H1 (cell line): ENCODE measurements at regions not wholly inside any gene's neighbourhood (a gene's known extent, or its start where the extent isn't known, plus 50 kb on each side); places are given as distances from the start of the nearest gene placed in this dataset.

ENCODE experiments used
- CTCF ChIA-PET: fragments of 300-600 bp; sonication (Branson Sonifier 250); formaldehyde crosslinking; loops from one replicate; lab custom pipeline; 2021; ENCODE audit not compliant: partially characterized antibody; lab: Charles Lee
- POLR2A ChIA-PET: fragments of 300-600 bp; sonication (Branson Sonifier 250); formaldehyde crosslinking; loops from one replicate; lab custom pipeline; 2021; ENCODE audit warnings: inconsistent platforms; ENCODE audit not compliant: partially characterized antibody; lab: Charles Lee
- DNase-seq, 2 experiments: peaks; one replicate each; pipeline versions ENCODE4 v3.0.0 to v3.0.0-alpha.2; 2010 to 2022; ENCODE audit warnings: low spot score in 2 of 2, low read depth in 1 of 2, mixed read lengths in 1 of 2
- FAIRE-seq: peaks from 2 replicates; lab custom pipeline; 2011; peaks lifted over from hg19 to GRCh38; lab: Jason Lieb, UNC
- H2AFZ ChIP-seq: 2 replicates; pipeline ENCODE4 v1.8.1; 2012; ENCODE audit warnings: low read length, inconsistent platforms
- H2AK5ac ChIP-seq: 2 replicates; pipeline ENCODE4 v1.6.1; 2013; ENCODE audit warnings: low read depth, low read length
- H2BK120ac ChIP-seq: replicated peaks from 2 replicates; pipeline ENCODE3; 2013; ENCODE audit warnings: low read depth, low read length, inconsistent platforms
- H2BK12ac ChIP-seq: 2 replicates; pipeline ENCODE4 v1.6.1; 2013; ENCODE audit warnings: low read depth, low read length
- H2BK15ac ChIP-seq: 2 replicates; pipeline ENCODE4 v1.6.1; 2013; ENCODE audit warnings: low read length
- H2BK20ac ChIP-seq: 2 replicates; pipeline ENCODE4 v1.6.1; 2013; ENCODE audit warnings: low read length
- H2BK5ac ChIP-seq: 2 replicates; pipeline ENCODE4 v1.6.1; 2013; ENCODE audit warnings: low read depth, low read length
- H3K14ac ChIP-seq: 2 replicates; pipeline ENCODE4 v1.6.1; 2013; ENCODE audit warnings: inconsistent platforms; ENCODE audit not compliant: insufficient read length
- H3K18ac ChIP-seq: 2 replicates; pipeline ENCODE4 v1.6.1; 2013; ENCODE audit warnings: low read length; ENCODE audit errors: extremely low read depth
- H3K23ac ChIP-seq: 2 replicates; pipeline ENCODE4 v1.6.1; 2013; ENCODE audit warnings: inconsistent platforms; ENCODE audit not compliant: insufficient read length
- H3K23me2 ChIP-seq: 2 replicates; pipeline ENCODE4 v1.6.1; 2013; ENCODE audit warnings: low read depth, low read length
- H3K27ac ChIP-seq: 2 replicates; pipeline ENCODE4 v1.6.1; 2011; ENCODE audit warnings: low read depth, low read length, inconsistent platforms
- H3K27me3 ChIP-seq, 4 experiments: replicated peaks in 1 of 4; 1 replicate in 1 of 4; 2 replicates in 3 of 4; pipeline versions ENCODE4 v1.6.1 to v1.8.1; 2011 to 2013; ENCODE audit warnings: low read length in 3 of 4, mild to moderate bottlenecking in 3 of 4, inconsistent platforms in 2 of 4, mixed read lengths in 2 of 4, moderate library complexity in 1 of 4; ENCODE audit not compliant: control insufficient read depth in 3 of 4, insufficient read depth in 3 of 4; ENCODE audit errors: extremely low read depth in 1 of 4
- H3K36me3 ChIP-seq, 4 experiments: 2 replicates each; pipeline versions ENCODE4 v1.6.1 to v1.8.1; 2011 to 2013; ENCODE audit warnings: mild to moderate bottlenecking in 4 of 4, low read length in 3 of 4, moderate library complexity in 2 of 4, control low read depth in 1 of 4, inconsistent platforms in 1 of 4; ENCODE audit not compliant: insufficient read depth in 4 of 4, control insufficient read depth in 2 of 4
- H3K4ac ChIP-seq: replicated peaks from 2 replicates; pipeline ENCODE3; 2013; ENCODE audit warnings: low read length, low read depth, mixed read lengths, inconsistent platforms; ENCODE audit not compliant: insufficient read length
- H3K4me1 ChIP-seq, 4 experiments: replicated peaks in 1 of 4; 1 replicate in 1 of 4; 2 replicates in 3 of 4; pipeline versions ENCODE4 v1.6.1 to v1.8.1; 2011 to 2013; ENCODE audit warnings: low read length in 3 of 4, inconsistent platforms in 2 of 4, mixed read lengths in 1 of 4; ENCODE audit not compliant: insufficient read depth in 4 of 4, control insufficient read depth in 3 of 4
- H3K4me2 ChIP-seq, 2 experiments: 2 replicates each; pipeline versions ENCODE4 v1.6.1 to v1.8.1; 2011 to 2013; ENCODE audit warnings: low read depth in 2 of 2, low read length in 2 of 2, control low read depth in 1 of 2, inconsistent platforms in 1 of 2, mild to moderate bottlenecking in 1 of 2; ENCODE audit not compliant: insufficient read depth in 1 of 2
- H3K4me3 ChIP-seq, 4 experiments: fragments of 200-600, 300-600 bp in 1 of 4; sonication (generic), shearing (Covaris generic), sonication (Bioruptor Twin) in 1 of 4; 2 replicates each; pipeline versions ENCODE4 v1.5.1 to v1.8.1; 2011 to 2016; ENCODE audit warnings: low read length in 4 of 4, low read depth in 3 of 4, control low read depth in 2 of 4, inconsistent platforms in 2 of 4, mild to moderate bottlenecking in 2 of 4, mixed read lengths in 1 of 4, moderate library complexity in 1 of 4; ENCODE audit not compliant: insufficient read depth in 2 of 4; ENCODE audit errors: extremely low read depth in 1 of 4
- H3K56ac ChIP-seq: replicated peaks from 2 replicates; pipeline ENCODE3; 2013; ENCODE audit warnings: low read depth, mild to moderate bottlenecking, mixed read lengths, low read length, inconsistent platforms; ENCODE audit not compliant: insufficient read length
- H3K79me1 ChIP-seq: 2 replicates; pipeline ENCODE4 v1.6.1; 2013; ENCODE audit warnings: low read depth, low read length, control low read depth
- H3K79me2 ChIP-seq, 2 experiments: 2 replicates each; pipeline versions ENCODE4 v1.6.1 to v1.8.1; 2012 to 2013; ENCODE audit warnings: low read length in 2 of 2, mild to moderate bottlenecking in 2 of 2, inconsistent platforms in 1 of 2; ENCODE audit not compliant: insufficient read depth in 2 of 2, control insufficient read depth in 1 of 2
- H3K9ac ChIP-seq, 4 experiments: replicated peaks in 1 of 4; 1 replicate in 1 of 4; 2 replicates in 3 of 4; pipeline versions ENCODE4 v1.6.1 to v1.8.1; 2011 to 2013; ENCODE audit warnings: low read depth in 3 of 4, low read length in 3 of 4, control low read depth in 2 of 4, mild to moderate bottlenecking in 2 of 4, moderate library complexity in 2 of 4, inconsistent platforms in 1 of 4; ENCODE audit errors: extremely low read depth in 1 of 4
- H3K9me3 ChIP-seq, 2 experiments: 2 replicates each; pipeline versions ENCODE4 v1.6.1 to v1.8.1; 2012 to 2013; ENCODE audit warnings: mild to moderate bottlenecking in 2 of 2, moderate library complexity in 2 of 2, control low read depth in 1 of 2, inconsistent platforms in 1 of 2, low read depth in 1 of 2, low read length in 1 of 2, mixed read lengths in 1 of 2; ENCODE audit not compliant: insufficient read depth in 2 of 2
- H4K20me1 ChIP-seq, 2 experiments: replicated peaks in 1 of 2; 2 replicates each; pipeline versions ENCODE3 to v1.8.1; 2011 to 2013; ENCODE audit warnings: inconsistent platforms in 2 of 2, low read length in 2 of 2, mild to moderate bottlenecking in 1 of 2; ENCODE audit not compliant: insufficient read depth in 2 of 2, control insufficient read depth in 1 of 2
- H4K5ac ChIP-seq: 2 replicates; pipeline ENCODE4 v1.6.1; 2013; ENCODE audit warnings: low read length, low read depth, mixed read lengths, inconsistent platforms; ENCODE audit not compliant: insufficient read length
- H4K8ac ChIP-seq: 2 replicates; pipeline ENCODE4 v1.8.0; 2013; ENCODE audit warnings: mild to moderate bottlenecking, moderate library complexity, low read length, inconsistent platforms; ENCODE audit not compliant: insufficient read depth; ENCODE audit errors: extremely low read depth
- H4K91ac ChIP-seq: replicated peaks from 2 replicates; pipeline ENCODE3; 2013; ENCODE audit warnings: low read length, mixed read lengths, inconsistent platforms; ENCODE audit not compliant: insufficient read length
- EGR1 ChIP-seq: IDR thresholded peaks from 2 replicates; pipeline ENCODE4 v1.6.1; 2011; ENCODE audit warnings: low read depth, low read length, borderline replicate concordance
- EZH2 ChIP-seq: fragments of 200-600 bp; sonication (generic); IDR thresholded peaks from 2 replicates; pipeline ENCODE4 v1.7.1; 2012; ENCODE audit warnings: low read depth, mild to moderate bottlenecking, moderate library complexity, low read length, inconsistent platforms; ENCODE audit not compliant: severe bottlenecking
- POLR2A ChIP-seq, 2 experiments: IDR thresholded peaks; 1 replicate in 1 of 2; 2 replicates in 1 of 2; pipeline ENCODE4 v1.6.1; 2011; ENCODE audit warnings: low read depth in 2 of 2, low read length in 2 of 2, mild to moderate bottlenecking in 2 of 2; ENCODE audit errors: control extremely low read depth in 1 of 2
- SP2 ChIP-seq: IDR thresholded peaks from 2 replicates; pipeline ENCODE4 v1.6.1; 2012; ENCODE audit warnings: mild to moderate bottlenecking, low read length, inconsistent platforms
- WGBS, 2 experiments: shearing (Covaris generic) in 1 of 2; methylation state at CpG; one replicate each; pipeline versions ENCODE4 v1.1.6 to v1.1.7; 2013 to 2015; ENCODE audit warnings: low lambda C conversion rate in 2 of 2, mixed read lengths in 2 of 2, inconsistent platforms in 1 of 2, low coverage in 1 of 2, missing lambda C conversion rate in 1 of 2; ENCODE audit not compliant: insufficient replicate concordance in 2 of 2, insufficient coverage in 1 of 2, insufficient read length in 1 of 2; ENCODE audit errors: extremely low coverage in 1 of 2, missing lambda C conversion rate in 1 of 2; 5-methylcytosine and 5-hydroxymethylcytosine counted together

- Histone ChIP-seq H2AK5ac (no peak overlapping the region), H3K4ac (no peak overlapping the region), H4K20me1 (no peaks in the 10 kb centered on the region), H3K56ac (no peak overlapping the region), H3K36me3 (no peaks in the 10 kb centered on the region), H3K4me1 (peaks cover 0 to 6% (median under 1%) of the 10 kb centered on the region in 4 experiments; a peak in 2 of 7 replicates), H4K8ac (no peak overlapping the region), H2BK5ac (no peak overlapping the region), H3K4me2 (no peak overlapping the region), H3K27me3 (no peaks in the 10 kb centered on the region), H2BK20ac (no peak overlapping the region), H2AFZ (no peak overlapping the region), H4K91ac (no peak overlapping the region), H4K5ac (no peak overlapping the region), H3K18ac (no peak overlapping the region), H3K4me3 (no peak overlapping the region), H3K14ac (no peak overlapping the region), H2BK120ac (no peak overlapping the region), H3K27ac (no peak overlapping the region), H2BK15ac (no peak overlapping the region), H3K9me3 (peaks cover 0 to 4% of the 10 kb centered on the region in 2 experiments; a peak in 1 of 4 replicates), H3K9ac (no peak overlapping the region), H2BK12ac (no peak overlapping the region), H3K79me2 (no peaks in the 10 kb centered on the region), H3K79me1 (no peaks in the 10 kb centered on the region), H3K23me2 (no peaks in the 10 kb centered on the region; the same call in 1 of the 2 replicates), H3K23ac (no peak overlapping the region)
- ChIA-PET CTCF (no interaction called here), POLR2A (interaction anchor here (1.0 kb wide), 1 partner anchor 258 kb away, joined by 3 read pairs; no protein-coding TSS in a partner anchor)
- FAIRE-seq (no peak), DNase-seq (no peak)
- WGBS, 2 experiments = 91% methylated on average over 10 of the region's 11 CpGs; no CpG with 5 or more reads in 1 of the 2 experiments
- TF ChIP-seq EGR1 = no peak
- TF ChIP-seq POLR2A (IDR thresholded peaks at IDR 0.05; ENCODE audit: control extremely low read depth in 1 of 2, low read depth in 2 of 2, low read length in 2 of 2) = no peak
- no peak for TF ChIP-seq SP2
- no peak for TF ChIP-seq EZH2
Observed at GRCh38 chr4:3628868-3629175, 96.6 kb upstream of the LRPAP1 start.
